SKM-1 treated with dmso at 0.1 percent for 144 hours (cell line): ENCODE measurements at regions not wholly inside any gene's neighbourhood (a gene's known extent, or its start where the extent isn't known, plus 50 kb on each side); places are given as distances from the start of the nearest gene placed in this dataset.

Source experiments
- DNase-seq: peaks from one replicate; lab custom pipeline; 2025; ENCODE audit not compliant: unreplicated experiment; lab: John Stamatoyannopoulos, UW

DNA sequence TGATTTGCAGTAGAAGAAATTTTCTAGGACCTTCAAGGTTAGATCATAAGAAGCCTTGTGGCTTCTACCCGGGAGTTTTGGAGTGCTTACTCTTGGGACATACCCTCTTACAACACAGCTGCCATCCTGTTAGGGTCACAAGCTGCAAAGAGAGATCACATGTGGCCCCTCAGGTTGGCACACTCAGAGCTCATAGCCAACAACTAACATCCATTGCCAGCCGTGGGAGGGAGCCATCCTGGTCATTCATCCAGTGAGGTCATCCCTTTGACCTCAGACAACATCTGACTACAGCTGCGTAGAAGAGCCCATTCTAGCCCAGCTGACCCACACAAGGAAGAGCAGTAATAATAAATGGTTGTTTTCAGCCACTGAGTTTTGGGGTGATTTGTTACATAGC, 76.9 kb upstream of the NABP1 start:
- no peak for DNase-seq

DNA sequence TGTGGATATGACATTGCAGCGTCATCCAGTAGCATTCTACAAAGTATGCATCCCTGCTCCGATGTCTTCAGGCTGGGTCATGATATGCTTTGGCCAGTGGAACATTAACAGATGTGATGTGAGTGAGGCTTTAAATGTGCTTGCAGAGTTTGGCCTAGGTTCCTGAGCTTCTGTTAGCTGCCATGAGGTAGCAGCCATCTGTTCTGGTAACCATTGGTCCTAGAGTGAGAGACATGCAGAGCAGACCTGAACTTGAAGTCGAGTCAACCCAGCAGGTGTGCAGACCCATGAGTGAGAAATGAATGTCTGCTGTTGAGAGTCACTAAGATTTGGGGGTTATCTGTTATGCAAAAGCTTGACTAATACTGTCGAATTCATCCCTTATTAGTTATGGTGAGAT, 73.8 kb upstream of the NABP1 start:
- DNase-seq = no peak

DNA sequence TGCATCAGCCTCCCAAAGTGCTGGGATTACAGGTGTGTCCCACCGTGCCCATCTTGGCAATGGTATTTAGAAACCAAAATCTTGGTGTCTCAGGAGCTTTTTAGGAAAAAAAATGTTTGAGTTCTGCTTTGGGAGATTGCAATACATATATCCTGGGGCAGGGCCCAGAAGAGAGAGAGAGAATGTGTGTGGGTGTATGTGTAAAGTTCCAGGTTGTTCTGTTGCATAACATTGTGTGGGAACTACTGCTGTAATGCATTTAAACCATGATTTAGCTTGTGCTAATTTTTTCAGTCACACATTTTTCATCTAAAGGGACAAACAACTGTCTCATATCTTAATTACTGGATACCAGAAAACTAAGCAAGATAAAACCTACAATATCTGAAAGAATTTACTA, 70.8 kb upstream of the NABP1 start:
- DNase-seq = peak; percentile 5

DNA sequence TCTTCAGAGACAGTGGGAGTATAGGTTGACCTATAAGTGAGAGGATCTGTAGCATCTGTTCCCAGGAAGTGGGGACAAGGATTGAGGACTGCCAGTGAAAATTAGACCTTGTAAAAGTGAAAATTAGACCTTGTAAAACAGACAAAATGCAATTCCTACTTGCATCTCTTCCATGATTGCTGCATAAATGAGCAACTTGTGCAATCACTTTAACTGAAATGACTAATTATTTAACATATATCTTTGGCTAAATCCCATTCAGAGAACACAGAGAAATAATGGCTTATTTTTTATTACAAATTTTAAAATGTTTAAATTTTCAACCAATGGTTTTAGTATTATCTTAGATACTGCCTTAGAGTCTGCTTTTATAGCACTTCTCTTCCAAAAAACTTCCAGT, 67.2 kb upstream of the NABP1 start:
- no peak for DNase-seq

DNA sequence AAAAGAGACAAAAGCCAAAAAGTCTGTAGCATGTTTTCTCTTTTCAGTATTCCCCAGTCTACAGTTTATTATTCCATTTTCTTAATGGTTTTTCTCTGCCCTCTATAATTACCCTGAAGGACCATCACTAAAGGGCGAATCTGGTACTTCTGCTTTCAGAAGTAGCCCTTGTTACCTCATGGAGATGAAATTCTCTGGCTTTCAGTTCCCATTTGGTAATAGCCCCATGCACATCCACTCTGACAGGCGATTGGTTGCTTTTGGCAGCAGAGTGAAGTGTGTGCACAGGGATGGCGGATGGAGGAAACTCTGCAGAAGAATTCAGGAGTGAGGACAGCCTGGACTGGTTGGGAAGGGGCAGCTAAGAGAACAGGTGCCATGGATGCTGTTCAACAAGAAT, 66.3 kb upstream of the NABP1 start:
- DNase-seq = peak; percentile 71

DNA sequence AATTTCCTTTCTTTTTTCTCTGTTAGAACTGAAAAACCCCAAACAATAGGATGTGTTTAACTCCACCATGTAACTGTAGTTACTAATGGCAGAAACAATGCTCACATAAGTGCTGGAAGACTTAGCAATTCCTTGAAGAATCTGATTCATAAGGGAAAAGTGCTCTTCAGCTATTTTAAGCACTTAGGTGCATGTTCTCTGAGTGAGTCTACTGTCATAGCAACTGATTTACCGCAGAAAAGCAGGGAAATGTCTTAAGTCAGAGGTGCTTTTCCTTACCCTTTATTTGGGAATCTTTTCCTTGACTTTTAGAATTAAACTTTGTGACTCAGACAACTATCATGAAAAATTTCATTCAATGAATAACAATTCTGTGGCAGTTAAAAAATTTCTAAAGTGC, 65.4 kb upstream of the NABP1 start:
- no peak for DNase-seq

DNA sequence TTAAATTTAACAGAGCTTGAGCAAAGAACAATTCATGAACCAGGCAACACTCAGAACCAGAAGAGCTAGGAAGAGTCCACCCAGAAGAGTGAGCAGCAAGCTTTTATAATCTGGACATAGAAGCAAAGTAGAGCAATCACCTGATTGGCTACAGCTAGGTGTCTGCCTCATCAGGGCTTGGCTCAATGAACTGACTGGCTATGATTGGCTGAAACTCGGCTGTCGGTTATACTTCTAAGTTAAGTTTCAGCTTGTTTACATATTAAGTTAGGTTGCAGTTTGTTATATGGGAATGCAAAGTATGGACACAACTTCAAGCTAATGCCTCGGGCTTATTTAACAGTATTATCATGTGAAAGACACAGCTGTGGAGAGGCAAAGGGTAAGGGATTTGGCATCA, 63.2 kb upstream of the NABP1 start:
- DNase-seq = no peak

DNA sequence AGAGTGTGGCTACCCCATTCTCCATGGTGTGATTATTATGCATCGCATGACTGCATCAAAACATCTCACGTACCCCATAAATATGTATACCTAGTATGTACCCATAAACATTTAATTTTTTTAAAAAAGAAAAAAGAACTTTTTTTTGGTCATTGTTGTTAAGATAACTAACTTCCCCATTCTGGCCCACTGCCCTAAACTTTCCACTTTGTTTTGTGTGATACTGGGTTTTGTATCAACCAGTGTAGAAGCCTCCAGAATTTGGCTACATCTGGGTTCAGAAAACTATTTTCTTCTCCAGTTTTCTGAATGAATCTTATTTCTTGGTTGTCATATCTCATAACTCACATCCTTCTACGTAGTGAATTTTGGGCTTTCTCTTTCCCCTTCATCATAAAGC, 62.3 kb upstream of the NABP1 start:
- no peak for DNase-seq

DNA sequence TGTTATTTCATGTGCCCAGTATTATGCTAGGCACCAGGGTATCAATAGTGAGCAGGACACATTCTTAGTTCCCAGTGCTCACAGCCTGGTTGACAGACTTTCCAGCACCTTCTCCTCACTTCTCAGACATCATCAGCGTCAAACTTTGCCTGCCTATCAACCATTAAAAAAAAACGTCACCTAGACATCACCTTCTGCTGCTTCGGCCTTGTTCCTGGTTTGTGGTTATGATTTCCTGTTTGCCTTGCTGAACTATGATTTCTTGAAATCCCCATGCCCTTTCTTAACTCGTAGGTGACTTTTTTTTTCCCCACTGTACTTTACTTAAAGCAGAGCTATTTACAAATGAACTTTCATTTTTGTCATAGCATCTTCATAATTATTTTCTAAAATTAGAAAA, 60.4 kb upstream of the NABP1 start:
- DNase-seq = peak; percentile 13

DNA sequence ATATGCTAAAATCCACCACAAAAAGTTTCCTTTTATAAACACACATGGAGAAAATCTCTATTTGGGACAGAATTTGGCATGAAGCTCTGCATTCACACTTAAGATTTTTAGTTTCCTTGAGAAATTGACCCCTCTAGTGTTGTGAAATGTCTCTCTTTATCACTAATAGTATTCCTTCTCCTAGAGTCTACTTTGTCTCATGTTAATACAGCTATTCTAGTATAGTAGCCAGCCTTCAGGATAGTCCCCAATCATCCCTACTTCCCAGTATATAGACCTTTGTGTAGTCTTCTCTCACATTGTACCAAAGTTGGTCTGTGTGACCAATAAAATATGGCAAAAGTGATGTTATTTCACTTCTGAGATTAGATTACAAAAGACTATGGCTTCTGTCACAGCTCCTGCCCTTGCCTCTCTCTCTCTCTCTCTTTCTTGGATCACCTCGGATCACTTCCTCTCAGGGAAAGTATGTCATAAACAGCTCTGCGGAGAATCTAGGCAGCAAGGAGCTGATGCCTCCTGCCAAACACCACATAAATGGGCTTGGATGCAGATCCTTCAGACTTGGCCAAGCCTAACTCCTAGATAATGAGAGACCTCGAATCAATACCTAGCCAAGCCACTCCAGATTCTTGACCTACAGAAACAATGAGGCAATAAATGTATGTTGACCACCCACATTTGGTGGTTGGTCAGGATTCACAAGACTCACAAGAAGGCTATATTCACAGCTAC, 59.7 kb upstream of the NABP1 start:
- no peak for DNase-seq

DNA sequence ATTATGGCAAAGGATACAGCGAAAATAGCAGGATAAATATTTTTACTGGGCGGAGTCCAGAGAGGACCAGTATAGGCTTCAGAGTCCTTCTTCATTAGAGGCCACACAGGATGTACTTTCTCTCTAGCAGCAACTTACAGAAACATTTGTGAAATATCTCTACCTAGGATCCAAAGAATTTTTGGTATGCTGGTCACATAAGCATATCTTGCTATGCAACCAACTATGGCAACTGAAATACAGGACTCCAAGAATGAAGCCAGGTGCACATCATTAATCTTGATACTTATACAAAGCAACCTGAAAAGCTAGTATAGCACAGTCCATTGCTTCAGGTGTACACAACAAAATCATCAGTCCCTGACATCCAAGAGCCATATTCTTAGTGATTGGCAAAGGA, 59.1 kb upstream of the NABP1 start:
- no peak for DNase-seq

DNA sequence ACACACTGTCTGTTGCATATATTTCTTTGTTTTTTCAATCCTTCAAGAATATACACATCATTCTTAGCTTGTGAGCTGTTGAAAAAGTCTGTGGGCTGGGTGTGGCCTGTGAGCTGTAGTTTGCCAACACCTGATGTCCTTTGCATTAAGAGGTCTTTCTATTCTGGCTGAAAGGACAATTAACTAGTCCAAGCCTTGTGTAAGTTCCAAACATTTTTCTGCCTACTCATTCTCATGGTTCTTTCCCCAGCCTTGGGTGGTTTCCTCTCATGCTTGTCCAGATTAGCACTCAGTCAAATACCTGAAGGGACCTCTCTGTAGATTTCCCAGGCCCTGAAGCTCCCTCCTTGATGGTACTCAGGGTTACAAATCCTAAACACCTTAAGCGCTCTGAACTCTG, 57.8 kb upstream of the NABP1 start:
- DNase-seq = no peak

DNA sequence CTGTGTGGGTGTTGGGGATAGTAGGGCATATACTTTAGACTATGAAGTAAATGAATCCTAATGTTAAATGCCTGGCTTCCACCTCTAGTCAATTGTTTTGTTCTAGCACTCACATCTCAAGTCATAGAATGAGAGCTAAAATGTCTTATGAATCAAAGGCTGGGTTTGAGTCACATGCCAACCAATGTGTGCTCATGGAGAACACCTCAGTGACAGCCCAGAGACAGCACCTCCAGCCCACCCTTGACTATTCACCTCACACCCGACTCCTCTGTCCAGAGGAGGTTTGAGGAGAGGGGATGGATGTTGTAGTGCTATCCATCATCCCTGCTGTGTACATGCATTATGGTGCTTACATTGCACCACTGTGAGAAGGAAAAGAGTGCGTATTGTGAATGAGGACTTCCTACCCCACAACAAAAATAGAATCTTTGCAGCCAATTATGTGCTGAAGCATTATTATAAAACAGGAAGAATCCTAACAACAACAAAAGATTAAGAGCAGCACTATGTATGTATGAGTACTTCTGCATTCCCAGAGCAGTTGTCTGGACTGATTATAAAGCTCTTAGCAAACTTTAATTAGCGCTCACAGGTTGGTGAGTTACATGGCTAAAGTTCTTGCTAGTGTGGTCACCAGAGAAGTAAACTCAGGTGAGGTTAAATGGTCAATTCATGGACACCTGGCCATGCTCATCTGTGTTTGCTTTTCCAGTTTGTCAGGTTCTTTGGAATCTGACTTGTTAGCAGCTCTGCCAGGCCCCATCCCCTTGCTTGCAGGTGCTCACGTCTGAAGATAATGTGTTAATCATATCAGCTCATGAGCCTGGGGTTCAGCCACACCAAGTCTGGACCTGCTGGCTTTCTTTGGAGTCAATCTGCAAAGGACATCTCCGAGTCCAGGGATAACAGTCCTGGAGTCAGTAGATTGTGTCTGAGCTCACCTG, 55.3 kb upstream of the NABP1 start:
- DNase-seq = no peak

DNA sequence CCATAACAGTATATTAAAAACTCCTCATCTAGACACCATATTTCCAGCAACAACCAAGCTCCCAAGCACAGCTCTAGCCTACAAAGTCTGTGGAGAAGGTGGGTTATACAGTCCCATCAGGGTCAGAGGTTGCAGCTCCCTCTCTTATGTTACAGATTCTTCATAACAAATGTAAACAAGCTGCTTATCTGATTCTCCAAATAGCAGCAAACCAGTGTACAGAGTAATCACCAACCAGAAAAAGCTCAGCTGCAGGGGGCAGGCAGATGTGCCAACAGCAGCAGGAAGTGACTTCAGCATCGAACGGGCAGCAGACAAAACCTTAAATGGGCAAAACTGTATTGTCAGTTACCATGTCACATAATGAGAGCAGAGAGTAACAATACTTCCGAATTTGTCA, 52.9 kb upstream of the NABP1 start:
- no peak for DNase-seq

DNA sequence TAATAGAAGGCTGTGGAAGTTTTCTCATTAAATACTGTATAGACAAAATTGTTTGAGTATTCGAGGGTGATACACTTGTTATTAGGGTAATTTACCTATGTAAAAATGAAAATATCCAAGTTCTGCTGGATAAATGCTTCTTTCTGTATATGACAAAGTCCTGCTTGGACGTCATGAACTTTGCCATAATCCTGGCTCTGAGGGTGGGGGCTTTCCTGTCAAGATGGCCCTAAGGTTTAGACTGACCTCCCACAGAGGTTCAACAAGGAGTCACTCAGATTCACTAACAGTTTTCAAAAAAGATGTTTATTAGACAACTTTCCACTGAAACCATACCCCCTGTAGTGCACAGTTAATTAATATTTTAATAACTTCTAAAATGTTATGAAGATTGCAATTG, 52.5 kb upstream of the NABP1 start:
- DNase-seq = no peak

DNA sequence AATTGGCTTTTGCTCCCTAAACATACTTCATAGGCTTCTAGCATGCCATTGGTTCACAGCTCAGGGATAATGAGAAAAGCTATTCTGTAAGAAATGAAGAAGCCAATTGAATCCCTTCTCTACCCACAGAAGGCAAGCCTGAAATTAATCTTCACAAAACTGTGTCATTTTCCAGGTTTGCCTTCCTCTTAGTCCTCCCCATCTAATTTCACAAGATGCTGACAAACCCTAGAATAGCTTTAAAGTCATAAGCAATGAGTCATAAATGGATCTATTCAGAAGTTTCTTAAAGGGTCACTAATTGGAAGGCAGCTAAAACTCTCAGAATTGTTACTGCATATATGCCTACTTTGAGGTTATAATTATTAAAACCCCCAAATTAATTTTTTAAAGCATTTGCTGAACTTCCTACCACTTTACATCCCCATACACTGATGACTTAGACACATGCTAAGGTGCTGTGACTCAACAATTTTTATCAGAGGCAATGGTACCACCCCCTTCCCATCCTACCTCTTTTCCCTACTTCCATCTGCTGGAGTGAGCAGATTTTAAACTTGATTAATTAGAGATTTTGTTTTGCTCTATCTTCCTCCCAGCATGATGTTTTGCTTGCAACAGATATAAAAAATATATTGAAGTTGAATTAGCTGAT, 51.3 kb upstream of the NABP1 start:
- DNase-seq = no peak

DNA sequence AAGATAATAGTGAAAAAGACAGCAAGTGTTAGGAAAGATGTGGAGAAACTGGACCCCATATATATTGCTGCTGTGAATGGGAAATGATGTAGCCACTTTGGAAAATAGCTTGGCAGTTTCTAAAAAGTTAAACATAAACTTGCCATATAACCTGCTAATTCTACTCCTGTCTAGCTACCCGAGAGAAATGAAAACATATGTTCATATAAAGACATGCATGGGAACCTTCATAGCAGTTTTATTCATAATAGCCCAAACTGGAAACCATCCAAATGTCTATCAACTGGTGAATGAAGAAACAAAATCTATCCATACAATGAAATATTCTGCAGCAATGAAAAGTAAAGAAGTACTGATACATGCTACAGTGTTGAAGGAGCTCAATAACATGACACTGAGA, 50.4 kb upstream of the NABP1 start:
- no peak for DNase-seq
